ENCODE measurements at regions not wholly inside any gene's neighbourhood (a gene's known extent, or its start where the extent isn't known, plus 50 kb on each side); places are given as distances from the start of the nearest gene placed in this dataset.

- TF ChIP-seq POLR2A (IDR thresholded peaks at IDR 0.05; ENCODE audit: low read length) (no peak), GATA1 (IDR thresholded peaks at IDR 0.05; ENCODE audit: low read depth, low read length) (no peak)
Observed at GRCh38 chr3:27796365-27796875, 74.3 kb upstream of the EOMES start.
